HL-60 (cell line): ENCODE measurements at regions not wholly inside any gene's neighbourhood (a gene's known extent, or its start where the extent isn't known, plus 50 kb on each side); places are given as distances from the start of the nearest gene placed in this dataset.

Source experiments
- DNase-seq, 2 experiments: peaks; one replicate each; pipeline ENCODE4 v3.0.0-alpha.2; 2010 to 2020; ENCODE audit warnings: low read depth in 1 of 2, low spot score in 1 of 2
- H3K27ac ChIP-seq: fragments of 250-450 bp; sonication (Bioruptor Pico); replicated peaks from 2 replicates; pipeline ENCODE4 v1.5.1; 2020; ENCODE audit warnings: mild to moderate bottlenecking, moderate library complexity
- H3K27me3 ChIP-seq: fragments of 250-450 bp; sonication (Bioruptor Pico); 2 replicates; pipeline ENCODE4 v1.5.1; 2021; ENCODE audit warnings: mild to moderate bottlenecking, moderate library complexity; ENCODE audit not compliant: insufficient read depth, poor library complexity, severe bottlenecking
- H3K4me3 ChIP-seq: replicated peaks from 2 replicates; pipeline ENCODE4 v1.5.1; 2011; ENCODE audit warnings: mild to moderate bottlenecking, control low read depth, low read length; ENCODE audit not compliant: insufficient read depth
- CTCF ChIP-seq: IDR thresholded peaks from one replicate; pipeline ENCODE4 v1.5.1; 2011; ENCODE audit warnings: low read length, control low read depth, inconsistent platforms; ENCODE audit not compliant: insufficient read depth
- GABPA ChIP-seq: IDR thresholded peaks from 2 replicates; pipeline ENCODE4 v1.6.1; 2012; ENCODE audit warnings: low read depth
- POLR2AphosphoS5 ChIP-seq: IDR thresholded peaks from 2 replicates; pipeline ENCODE4 v1.6.1; 2012; ENCODE audit warnings: low read depth
- REST ChIP-seq: IDR thresholded peaks from 2 replicates; pipeline ENCODE4 v1.6.1; 2012; ENCODE audit warnings: low read depth; ENCODE audit not compliant: insufficient replicate concordance
- SPI1 ChIP-seq: IDR thresholded peaks from 2 replicates; pipeline ENCODE4 v1.6.1; 2012; ENCODE audit warnings: low read depth, mild to moderate bottlenecking, borderline replicate concordance

- DNase-seq: no peak
- H3K27ac ChIP-seq: no peak overlapping the region
- no peaks in the 10 kb centered on the region for H3K27me3 ChIP-seq
- no peak overlapping the region for H3K4me3 ChIP-seq
- no peak for TF ChIP-seq POLR2AphosphoS5
- no peak for TF ChIP-seq REST
- no peak for TF ChIP-seq GABPA
- no peak for TF ChIP-seq SPI1
- TF ChIP-seq CTCF: no peak
Observed at GRCh38 chr13:22111152-22111783, 440.4 kb downstream of the FGF9 start.

- Histone ChIP-seq H3K4me3 (no peak overlapping the region), H3K27me3 (no peaks in the 10 kb centered on the region), H3K27ac (no peak overlapping the region)
- TF ChIP-seq CTCF (no peak), REST (no peak), GABPA (no peak), SPI1 (no peak), POLR2AphosphoS5 (no peak)
- no peak for DNase-seq
Observed at GRCh38 chr13:22111961-22112360, 441.1 kb downstream of the FGF9 start.

- TF ChIP-seq GABPA (no peak), POLR2AphosphoS5 (no peak), SPI1 (no peak)
- no peak overlapping the region for H3K27ac ChIP-seq
- DNase-seq: no peak
- H3K27me3 ChIP-seq: no peaks in the 10 kb centered on the region
- no peak overlapping the region for H3K4me3 ChIP-seq
Observed at GRCh38 chr13:22112956-22113745, 442.3 kb downstream of the FGF9 start.

- H3K27me3 ChIP-seq: no peaks in the 10 kb centered on the region
Observed at GRCh38 chr13:22114630-22115311, 443.9 kb downstream of the FGF9 start.

More at GRCh38 chr13:22114630-22115311, 443.9 kb downstream of the FGF9 start:
- DNase-seq: peak; percentile 30 to 69
- Histone ChIP-seq H3K4me3 (no peak overlapping the region), H3K27ac (no peak overlapping the region)
- TF ChIP-seq POLR2AphosphoS5 (no peak), CTCF (no peak), SPI1 (peak; percentile 36), GABPA (peak; percentile 43; the same call in 1 of the 2 replicates), REST (no peak)
